ENCODE measurements at regions not wholly inside any gene's neighbourhood (a gene's known extent, or its start where the extent isn't known, plus 50 kb on each side); places are given as distances from the start of the nearest gene placed in this dataset.

- TF ChIP-seq, protein P1, sequence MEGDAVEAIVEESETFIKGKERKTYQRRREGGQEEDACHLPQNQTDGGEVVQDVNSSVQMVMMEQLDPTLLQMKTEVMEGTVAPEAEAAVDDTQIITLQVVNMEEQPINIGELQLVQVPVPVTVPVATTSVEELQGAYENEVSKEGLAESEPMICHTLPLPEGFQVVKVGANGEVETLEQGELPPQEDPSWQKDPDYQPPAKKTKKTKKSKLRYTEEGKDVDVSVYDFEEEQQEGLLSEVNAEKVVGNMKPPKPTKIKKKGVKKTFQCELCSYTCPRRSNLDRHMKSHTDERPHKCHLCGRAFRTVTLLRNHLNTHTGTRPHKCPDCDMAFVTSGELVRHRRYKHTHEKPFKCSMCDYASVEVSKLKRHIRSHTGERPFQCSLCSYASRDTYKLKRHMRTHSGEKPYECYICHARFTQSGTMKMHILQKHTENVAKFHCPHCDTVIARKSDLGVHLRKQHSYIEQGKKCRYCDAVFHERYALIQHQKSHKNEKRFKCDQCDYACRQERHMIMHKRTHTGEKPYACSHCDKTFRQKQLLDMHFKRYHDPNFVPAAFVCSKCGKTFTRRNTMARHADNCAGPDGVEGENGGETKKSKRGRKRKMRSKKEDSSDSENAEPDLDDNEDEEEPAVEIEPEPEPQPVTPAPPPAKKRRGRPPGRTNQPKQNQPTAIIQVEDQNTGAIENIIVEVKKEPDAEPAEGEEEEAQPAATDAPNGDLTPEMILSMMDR (IDR thresholded peaks at IDR 0.05; ENCODE audit: low read depth, low read length, poor library complexity, severe bottlenecking), result no peak
- no peak for TF ChIP-seq EZH2phosphoT487 (IDR thresholded peaks at IDR 0.05; ENCODE audit: borderline replicate concordance, low read length)
Measured at GRCh38 chr2:107461301-107461700, 365.4 kb upstream of the RGPD4 start.
